CD14-positive monocyte (primary cell): ENCODE measurements at regions not wholly inside any gene's neighbourhood (a gene's known extent, or its start where the extent isn't known, plus 50 kb on each side); places are given as distances from the start of the nearest gene placed in this dataset.

Experiments used
- DNase-seq, 3 donors: peaks; one replicate each; pipeline ENCODE4 v3.0.0-alpha.2; 2011 to 2022
- H2AFZ ChIP-seq: 2 replicates; pipeline ENCODE4 v1.6.0; 2012; ENCODE audit warnings: mild to moderate bottlenecking, low read depth, low read length, inconsistent platforms; ENCODE audit not compliant: insufficient read depth, poor library complexity, severe bottlenecking
- H3K27ac ChIP-seq, 2 donors: 1 replicate in 1 of 2; 2 replicates in 1 of 2; pipeline ENCODE4 v1.5.1; 2012 to 2013; ENCODE audit warnings: low read length in 2 of 2, control low read depth in 1 of 2, inconsistent platforms in 1 of 2, low read depth in 1 of 2, mild to moderate bottlenecking in 1 of 2
- H3K27me3 ChIP-seq, 2 donors: one replicate each; pipeline versions ENCODE4 v1.6.0 to v1.6.1; 2011 to 2013; ENCODE audit warnings: low read length in 2 of 2; ENCODE audit not compliant: control insufficient read depth in 2 of 2, insufficient read depth in 2 of 2
- H3K36me3 ChIP-seq, 2 donors: replicated peaks in 1 of 2; 1 replicate in 1 of 2; 2 replicates in 1 of 2; pipeline versions ENCODE4 v1.5.1 to v1.6.1; 2012 to 2013; ENCODE audit warnings: low read length in 2 of 2, control low read depth in 1 of 2, inconsistent platforms in 1 of 2, mild to moderate bottlenecking in 1 of 2; ENCODE audit not compliant: insufficient read depth in 2 of 2, control insufficient read depth in 1 of 2
- H3K4me1 ChIP-seq, 2 donors: 1 replicate in 1 of 2; 2 replicates in 1 of 2; pipeline versions ENCODE4 v1.5.1 to v1.6.1; 2012 to 2013; ENCODE audit warnings: low read length in 2 of 2, control low read depth in 1 of 2, inconsistent platforms in 1 of 2, mild to moderate bottlenecking in 1 of 2, moderate library complexity in 1 of 2; ENCODE audit not compliant: insufficient read depth in 2 of 2, control insufficient read depth in 1 of 2
- H3K4me2 ChIP-seq: replicated peaks from 2 replicates; pipeline ENCODE3; 2012; ENCODE audit warnings: low read length, moderate library complexity, mild to moderate bottlenecking; ENCODE audit not compliant: poor library complexity, severe bottlenecking; ENCODE audit errors: extremely low read depth
- H3K4me3 ChIP-seq, 3 experiments: fragments of 200-600 bp in 1 of 3; sonication (generic) in 1 of 3; replicated peaks in 1 of 3; 1 replicate in 2 of 3; 2 replicates in 1 of 3; pipeline ENCODE4 v1.5.1; 2011 to 2013; ENCODE audit warnings: low read length in 3 of 3, mild to moderate bottlenecking in 3 of 3, control low read depth in 2 of 3, low read depth in 2 of 3, inconsistent platforms in 1 of 3, moderate library complexity in 1 of 3
- H3K79me2 ChIP-seq: 2 replicates; pipeline ENCODE4 v1.6.0; 2012; ENCODE audit warnings: mild to moderate bottlenecking, control low read depth, inconsistent platforms, low read length, moderate library complexity; ENCODE audit not compliant: insufficient read depth
- H3K9ac ChIP-seq: 2 replicates; pipeline ENCODE4 v1.6.0; 2017; ENCODE audit warnings: low read length, mild to moderate bottlenecking; ENCODE audit not compliant: insufficient read depth, poor library complexity, severe bottlenecking
- H3K9me3 ChIP-seq, 2 donors: replicated peaks in 1 of 2; 1 replicate in 1 of 2; 2 replicates in 1 of 2; pipeline versions ENCODE4 v1.5.1 to v1.6.1; 2012 to 2013; ENCODE audit warnings: low read length in 2 of 2, control low read depth in 1 of 2; ENCODE audit not compliant: control insufficient read depth in 1 of 2, insufficient read depth in 1 of 2
- H4K20me1 ChIP-seq: 2 replicates; pipeline ENCODE4 v1.6.0; 2012; ENCODE audit warnings: mild to moderate bottlenecking, low read length, control low read depth, moderate library complexity; ENCODE audit not compliant: insufficient read depth
- H3K27ac Mint-ChIP-seq, 7 donors: one replicate each; pipeline ENCODE4 v1.8.0; 2020; ENCODE audit warnings: mild to moderate bottlenecking in 7 of 7, mixed read lengths in 7 of 7, moderate library complexity in 6 of 7, inconsistent platforms in 2 of 7
- H3K27me3 Mint-ChIP-seq, 3 donors: one replicate each; pipeline ENCODE4 v1.8.0; 2021 to 2022; ENCODE audit warnings: low read depth in 3 of 3, mild to moderate bottlenecking in 3 of 3, mixed read lengths in 3 of 3, moderate library complexity in 3 of 3, inconsistent platforms in 1 of 3
- H3K36me3 Mint-ChIP-seq, 2 donors: one replicate each; pipeline ENCODE4 v1.8.0; 2020; ENCODE audit warnings: mixed read lengths in 2 of 2, inconsistent platforms in 1 of 2, mild to moderate bottlenecking in 1 of 2
- H3K4me1 Mint-ChIP-seq: one replicate; pipeline ENCODE4 v1.8.0; 2020; ENCODE audit warnings: mild to moderate bottlenecking, mixed read lengths
- H3K4me3 Mint-ChIP-seq, 2 donors: one replicate each; pipeline ENCODE4 v1.8.0; 2020; ENCODE audit warnings: mild to moderate bottlenecking in 2 of 2, mixed read lengths in 2 of 2, moderate library complexity in 1 of 2
- H3K9me3 Mint-ChIP-seq, 7 donors: one replicate each; pipeline ENCODE4 v1.8.0; 2020 to 2022; ENCODE audit warnings: mixed read lengths in 7 of 7, mild to moderate bottlenecking in 6 of 7, moderate library complexity in 6 of 7, inconsistent platforms in 2 of 7
- whole genome bisulfite sequencing: methylation state at CpG from one replicate; pipeline ENCODE4 v1.1.5; 2013; ENCODE audit warnings: missing lambda C conversion rate; ENCODE audit not compliant: insufficient coverage; 5-methylcytosine and 5-hydroxymethylcytosine counted together
- intact Hi-C, 2 donors: fragments of 100-400 bp; cut with micrococcal nuclease; formaldehyde crosslinking; loops; one replicate each; pipeline versions ENCODE4 v1.15.0 to v1.15.1; 2023
- TF ChIP-seq, protein P1 (sequence below): fragments of 200-600 bp; IDR thresholded peaks from one replicate; pipeline ENCODE4 v1.8.0; 2022; ENCODE audit warnings: antibody characterized with exemption, mild to moderate bottlenecking

DNA sequence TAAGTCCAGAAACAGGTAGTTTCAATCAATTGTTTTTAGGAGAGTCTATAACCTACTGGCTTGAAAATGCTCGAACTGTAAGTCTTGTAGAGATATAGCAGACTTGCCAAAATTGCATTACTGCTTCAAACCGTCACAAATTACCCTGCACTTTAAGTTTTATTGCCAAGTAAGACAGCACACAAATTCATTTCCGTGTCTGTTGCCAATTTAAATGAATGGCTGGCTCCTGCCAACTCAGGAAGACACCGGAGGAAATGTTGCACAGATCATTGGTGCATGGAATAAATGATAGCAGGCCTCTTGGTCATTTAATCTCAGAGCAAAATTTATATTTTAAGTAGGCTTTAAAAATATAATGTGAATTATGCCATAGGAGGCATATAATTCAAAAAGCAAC, 438.1 kb downstream of the HACE1 start:
- peaks cover 0 to 24% (median 14%) of the 10 kb centered on the region in 7 donors for H3K9me3 Mint-ChIP-seq
- Histone ChIP-seq H4K20me1 (no peaks in the 10 kb centered on the region), H3K27me3 (no peaks in the 10 kb centered on the region), H3K36me3 (no peaks in the 10 kb centered on the region), H3K4me3 (no peak overlapping the region), H3K27ac (no peak overlapping the region), H3K79me2 (no peaks in the 10 kb centered on the region), H3K9me3 (peaks cover 0 to 11% of the 10 kb centered on the region in 2 donors), H3K4me1 (no peaks in the 10 kb centered on the region), H2AFZ (no peak overlapping the region), H3K4me2 (no peak overlapping the region), H3K9ac (no peak overlapping the region)
- H3K4me3 Mint-ChIP-seq: no peak overlapping the region
- no peak for DNase-seq
- no peaks in the 10 kb centered on the region for H3K4me1 Mint-ChIP-seq
- TF ChIP-seq, protein P1, sequence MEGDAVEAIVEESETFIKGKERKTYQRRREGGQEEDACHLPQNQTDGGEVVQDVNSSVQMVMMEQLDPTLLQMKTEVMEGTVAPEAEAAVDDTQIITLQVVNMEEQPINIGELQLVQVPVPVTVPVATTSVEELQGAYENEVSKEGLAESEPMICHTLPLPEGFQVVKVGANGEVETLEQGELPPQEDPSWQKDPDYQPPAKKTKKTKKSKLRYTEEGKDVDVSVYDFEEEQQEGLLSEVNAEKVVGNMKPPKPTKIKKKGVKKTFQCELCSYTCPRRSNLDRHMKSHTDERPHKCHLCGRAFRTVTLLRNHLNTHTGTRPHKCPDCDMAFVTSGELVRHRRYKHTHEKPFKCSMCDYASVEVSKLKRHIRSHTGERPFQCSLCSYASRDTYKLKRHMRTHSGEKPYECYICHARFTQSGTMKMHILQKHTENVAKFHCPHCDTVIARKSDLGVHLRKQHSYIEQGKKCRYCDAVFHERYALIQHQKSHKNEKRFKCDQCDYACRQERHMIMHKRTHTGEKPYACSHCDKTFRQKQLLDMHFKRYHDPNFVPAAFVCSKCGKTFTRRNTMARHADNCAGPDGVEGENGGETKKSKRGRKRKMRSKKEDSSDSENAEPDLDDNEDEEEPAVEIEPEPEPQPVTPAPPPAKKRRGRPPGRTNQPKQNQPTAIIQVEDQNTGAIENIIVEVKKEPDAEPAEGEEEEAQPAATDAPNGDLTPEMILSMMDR: no peak
- H3K27me3 Mint-ChIP-seq: peaks cover 0 to 2% (median 0%) of the 10 kb centered on the region in 3 donors
- WGBS: no CpG with 5 or more reads among the region's 4 CpGs
- intact Hi-C loops: no loop called here
- H3K27ac Mint-ChIP-seq: no peak overlapping the region
- H3K36me3 Mint-ChIP-seq: no peaks in the 10 kb centered on the region

- H3K27ac Mint-ChIP-seq: no peak overlapping the region
- intact Hi-C loops: no loop called here
- H3K9me3 ChIP-seq: peaks cover 0 to 5% of the 10 kb centered on the region in 2 donors
- H3K4me1 ChIP-seq: no peaks in the 10 kb centered on the region
- no peaks in the 10 kb centered on the region for H3K4me1 Mint-ChIP-seq
- H3K4me2 ChIP-seq: no peak overlapping the region
- H3K27me3 ChIP-seq: no peaks in the 10 kb centered on the region
- H2AFZ ChIP-seq: no peak overlapping the region
- peaks cover 0 to 23% (median 6%) of the 10 kb centered on the region in 7 donors for H3K9me3 Mint-ChIP-seq
- no peaks in the 10 kb centered on the region for H3K36me3 ChIP-seq
- peaks cover 0 to 2% (median 0%) of the 10 kb centered on the region in 3 donors for H3K27me3 Mint-ChIP-seq
- no peaks in the 10 kb centered on the region for H4K20me1 ChIP-seq
- no peaks in the 10 kb centered on the region for H3K79me2 ChIP-seq
- H3K36me3 Mint-ChIP-seq: no peaks in the 10 kb centered on the region
- H3K4me3 Mint-ChIP-seq: no peak overlapping the region
- TF ChIP-seq, protein P1: no peak
- H3K27ac ChIP-seq: no peak overlapping the region
- WGBS: no CpG with 5 or more reads among the region's 3 CpGs
- no peak overlapping the region for H3K9ac ChIP-seq
- H3K4me3 ChIP-seq: no peak overlapping the region
- DNase-seq: no peak
Measured at GRCh38 chr6:104418839-104419238, 440.9 kb downstream of the HACE1 start.
